Adrenal gland (tissue), 5 donors: ENCODE measurements at regions not wholly inside any gene's neighbourhood (a gene's known extent, or its start where the extent isn't known, plus 50 kb on each side); places are given as distances from the start of the nearest gene placed in this dataset.

Source experiments
- CTCF ChIP-seq, 6 experiments: fragments of 450-650 bp in 4 of 6; fragments of 200-600 bp in 2 of 6; sonication (generic) in 1 of 6; IDR thresholded peaks; 1 replicate in 5 of 6; 2 replicates in 1 of 6; pipeline versions ENCODE4 v1.5.1 to v1.8.0; 2016 to 2021; ENCODE audit warnings: antibody characterized with exemption in 6 of 6, mild to moderate bottlenecking in 2 of 6, moderate library complexity in 1 of 6
- POLR2A ChIP-seq, 2 donors: fragments of 450-650 bp; IDR thresholded peaks; one replicate each; pipeline ENCODE4 v1.6.1; 2017; ENCODE audit warnings: antibody characterized with exemption in 2 of 2, mild to moderate bottlenecking in 2 of 2, moderate library complexity in 1 of 2
- donor health status: DM: no; HTN: no; CAD: no.

GRCh38 chr2:217371781-217372213 lies 511.9 kb upstream of the TNP1 start:
- no peak for TF ChIP-seq POLR2A (IDR thresholded peaks at IDR 0.05)
- TF ChIP-seq CTCF (IDR thresholded peaks at IDR 0.05), result no peak
